HG02973 (cell line): ENCODE measurements at regions not wholly inside any gene's neighbourhood (a gene's known extent, or its start where the extent isn't known, plus 50 kb on each side); places are given as distances from the start of the nearest gene placed in this dataset.

Experiments used
- ATAC-seq: cut with Tn5 transposase; IDR thresholded peaks from one replicate; pipeline ENCODE4 v1.9.1; 2021; ENCODE audit warnings: moderate library complexity; ENCODE audit not compliant: unreplicated experiment

DNA sequence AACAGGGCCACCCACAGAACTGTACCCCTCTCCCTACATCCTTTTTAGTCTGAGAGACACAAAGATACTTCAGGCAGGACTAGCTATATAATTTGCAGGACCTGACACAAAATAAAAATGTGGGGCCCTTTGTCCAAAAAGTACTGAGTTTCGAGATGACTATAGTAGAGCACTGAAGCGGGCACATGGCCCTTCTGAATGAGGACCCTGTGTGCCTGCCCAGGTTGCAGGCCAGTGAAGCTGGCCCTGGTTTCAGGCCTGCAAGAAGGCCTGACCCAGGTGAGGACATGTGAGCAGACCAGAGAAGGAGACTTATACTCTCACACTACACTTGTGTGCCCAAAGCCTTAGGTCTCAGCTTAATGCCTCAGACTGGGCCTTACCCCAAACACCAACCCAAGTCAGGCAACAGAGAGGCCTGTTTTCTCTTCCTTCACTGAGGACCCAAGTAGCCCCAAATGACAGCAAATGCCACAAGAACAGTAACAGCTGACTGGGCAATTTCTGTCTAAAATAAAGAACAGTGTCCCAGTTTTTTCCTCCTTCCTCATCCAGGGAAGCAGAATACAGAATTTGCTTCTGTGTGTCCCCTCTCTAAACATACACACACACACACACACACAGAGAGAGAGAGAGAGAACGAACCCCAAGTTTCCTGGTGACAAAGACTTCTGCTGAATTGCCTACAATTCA lies 100.9 kb upstream of the ARHGEF3 start:
- ATAC-seq, result no peak

DNA sequence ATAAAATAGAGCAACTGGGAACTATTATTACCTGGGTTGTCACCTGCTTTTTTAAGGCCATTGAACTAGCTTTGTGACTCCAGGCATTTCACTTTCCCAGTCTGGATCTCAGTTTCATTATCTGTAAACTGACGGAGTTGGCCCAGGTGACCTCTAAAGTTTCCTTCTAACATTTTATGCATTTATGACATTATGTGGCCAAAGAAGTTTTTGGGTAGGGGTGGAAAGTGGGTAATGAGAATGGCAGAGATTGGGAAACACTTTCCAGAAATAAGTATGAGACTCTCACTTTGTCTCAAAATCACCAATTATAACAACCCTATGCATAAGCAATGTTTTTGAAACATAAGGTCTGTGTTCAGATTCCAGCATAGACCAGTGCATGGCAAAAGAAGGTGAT lies 99.1 kb upstream of the ARHGEF3 start:
- no peak for ATAC-seq

DNA sequence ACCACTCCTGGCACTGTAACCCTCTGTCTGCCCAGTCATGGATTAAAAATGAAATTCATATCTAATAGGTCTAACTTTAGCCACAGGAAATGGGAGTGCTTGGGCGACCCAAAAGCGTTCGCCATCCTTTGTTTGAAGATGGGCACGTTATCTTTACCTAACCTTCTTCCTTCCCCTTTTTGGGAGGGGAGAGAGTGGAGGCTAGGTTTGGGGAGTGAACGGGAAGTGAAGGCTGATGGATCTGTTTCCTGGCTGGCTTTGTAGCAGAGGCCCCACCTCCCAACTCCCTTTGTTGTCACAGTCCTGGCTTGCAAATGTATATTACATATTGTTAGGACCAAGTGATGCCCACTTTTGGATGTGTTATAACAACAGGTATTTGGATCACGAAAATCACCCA lies 98.1 kb upstream of the ARHGEF3 start:
- no peak for ATAC-seq

DNA sequence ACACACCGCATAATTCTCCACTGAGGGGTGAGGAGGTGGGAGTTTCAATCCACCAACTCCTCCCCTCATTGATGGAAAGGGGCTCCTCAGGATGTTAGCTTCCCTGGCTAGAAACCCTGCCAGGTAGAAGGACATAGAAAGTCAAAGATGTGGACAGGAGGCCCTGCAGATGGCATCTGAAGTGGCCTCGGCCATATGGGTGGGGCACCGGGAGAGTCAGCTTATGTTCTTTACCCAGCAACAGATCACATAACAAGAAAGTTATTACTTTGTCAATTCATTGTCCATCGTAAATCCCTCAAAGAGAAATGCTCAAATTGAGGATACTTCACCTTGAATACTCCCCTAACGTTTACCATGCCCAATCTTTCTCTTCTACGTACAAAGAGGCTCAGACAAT lies 97.3 kb upstream of the ARHGEF3 start:
- no peak for ATAC-seq

DNA sequence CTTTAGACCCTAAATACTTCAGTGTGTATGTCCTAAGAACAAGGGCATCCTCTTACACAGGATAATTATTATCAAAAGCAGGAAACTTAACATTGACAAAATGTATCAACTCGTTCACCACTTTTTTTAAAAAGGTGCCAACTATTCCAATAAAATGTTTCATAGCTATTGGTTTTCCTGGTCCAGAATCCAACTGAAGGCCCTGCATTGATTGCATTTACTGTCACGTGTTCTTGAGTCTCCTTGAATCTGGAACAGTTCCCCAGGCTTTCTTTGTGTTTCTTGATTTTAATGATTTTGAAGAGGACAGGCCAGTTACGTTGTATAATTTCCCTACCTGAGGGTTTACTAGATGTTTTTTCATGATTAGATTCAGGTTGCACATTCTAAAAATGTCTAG lies 94.6 kb upstream of the ARHGEF3 start:
- no peak for ATAC-seq

DNA sequence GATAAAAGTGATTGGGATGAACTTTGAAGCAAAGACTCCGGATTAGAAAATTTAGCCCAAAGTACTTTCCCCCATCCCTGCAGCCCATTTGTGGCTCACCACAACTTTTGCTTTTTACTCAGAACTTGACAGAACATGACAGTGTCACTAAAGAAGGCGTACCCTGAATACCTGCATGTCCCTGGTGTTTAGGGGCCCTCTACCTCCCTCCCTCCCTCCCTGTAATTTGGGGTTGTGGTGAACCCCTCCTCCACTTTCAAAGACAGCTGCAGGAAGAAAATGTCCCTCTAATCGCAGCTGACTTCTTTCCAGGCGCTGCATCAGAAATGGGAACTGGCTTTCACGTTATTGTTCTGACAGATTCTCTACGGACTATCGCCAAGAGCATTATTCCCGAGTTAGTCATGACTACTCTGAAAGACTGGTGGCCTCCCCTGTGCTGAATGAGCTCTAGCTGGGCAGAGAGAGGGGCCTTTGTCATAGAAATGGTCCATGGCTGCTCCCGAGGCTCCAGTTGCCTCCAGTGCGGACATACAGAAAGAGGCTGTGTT lies 93.2 kb upstream of the ARHGEF3 start:
- ATAC-seq, result peak; percentile 70

DNA sequence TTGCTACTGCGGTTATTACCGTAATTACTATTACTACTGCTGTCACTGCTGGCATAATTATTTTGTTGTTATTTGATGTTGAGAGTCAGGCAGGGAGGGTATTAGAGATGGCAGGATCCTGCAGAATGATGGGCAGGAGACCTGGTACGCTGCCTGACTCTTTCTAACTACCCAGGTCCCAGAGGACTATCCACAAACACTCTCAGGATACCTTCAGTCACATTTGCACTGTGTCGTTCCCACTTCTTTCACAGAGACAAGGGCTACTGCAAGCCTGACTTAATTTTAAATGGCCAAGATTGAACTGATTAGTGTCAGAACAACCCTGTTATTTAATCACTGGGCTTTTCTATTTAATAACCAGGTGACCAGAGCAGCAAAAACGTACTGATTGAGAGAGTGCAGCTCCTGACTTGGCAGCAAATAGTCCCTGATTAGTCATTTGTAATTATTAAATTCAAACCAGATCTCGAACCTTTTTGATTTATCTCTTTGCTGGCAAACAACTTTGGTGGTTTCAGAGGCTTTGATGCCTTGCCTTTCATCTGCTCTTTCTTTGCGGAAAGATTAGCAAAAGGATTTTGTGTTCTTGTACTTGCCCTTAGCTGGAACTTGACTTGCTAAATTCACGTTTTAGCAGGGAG lies 88.8 kb upstream of the ARHGEF3 start:
- no peak for ATAC-seq

DNA sequence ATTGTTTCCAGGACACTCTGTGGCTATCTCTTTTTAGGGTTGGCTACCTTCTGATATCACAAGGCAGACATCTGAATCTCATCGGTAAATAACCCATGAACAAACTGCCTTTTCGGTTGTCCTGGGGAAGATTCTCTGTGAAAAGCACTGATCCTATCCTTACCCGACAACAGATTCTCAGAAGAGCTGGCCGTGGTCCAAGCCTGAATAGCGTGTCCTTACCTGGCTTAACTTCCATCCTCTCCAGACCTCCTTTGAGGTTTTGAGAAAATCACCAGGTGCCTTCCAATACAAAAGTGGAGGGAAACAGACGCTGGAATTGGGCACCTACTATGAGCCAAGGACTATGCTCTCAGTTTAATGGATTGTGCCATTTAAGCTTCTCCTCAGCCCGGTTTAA lies 87.4 kb upstream of the ARHGEF3 start:
- ATAC-seq, result no peak

DNA sequence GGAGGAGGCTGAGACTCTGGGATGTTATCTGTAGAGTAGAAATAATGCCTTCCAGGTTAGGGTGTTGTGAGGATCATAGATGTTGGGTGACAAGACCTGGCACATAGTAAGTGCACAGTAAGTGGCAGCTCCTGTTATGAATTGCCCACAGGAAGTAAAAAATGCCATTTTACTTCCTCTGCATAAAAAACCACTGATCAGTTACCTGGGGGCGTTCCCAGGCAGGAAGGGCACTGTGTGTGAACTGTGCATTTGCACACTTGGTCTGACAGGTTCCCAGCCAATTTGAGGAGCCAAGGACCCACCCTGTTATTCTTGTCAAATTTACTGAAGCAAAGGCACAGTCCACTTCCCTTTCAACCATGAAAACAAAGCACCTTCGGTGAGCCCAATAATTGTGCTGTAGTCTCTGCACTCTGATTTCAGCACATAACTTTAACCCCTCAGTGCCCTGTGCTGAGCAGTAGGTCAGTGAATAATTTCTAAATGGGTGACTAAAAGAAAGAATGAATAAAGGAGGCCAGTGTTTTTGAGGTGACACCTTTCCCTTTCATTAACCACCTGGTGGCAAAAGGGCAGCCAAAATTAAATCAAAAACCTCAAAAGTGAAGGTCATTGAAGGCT lies 85.8 kb upstream of the ARHGEF3 start:
- ATAC-seq, result no peak

DNA sequence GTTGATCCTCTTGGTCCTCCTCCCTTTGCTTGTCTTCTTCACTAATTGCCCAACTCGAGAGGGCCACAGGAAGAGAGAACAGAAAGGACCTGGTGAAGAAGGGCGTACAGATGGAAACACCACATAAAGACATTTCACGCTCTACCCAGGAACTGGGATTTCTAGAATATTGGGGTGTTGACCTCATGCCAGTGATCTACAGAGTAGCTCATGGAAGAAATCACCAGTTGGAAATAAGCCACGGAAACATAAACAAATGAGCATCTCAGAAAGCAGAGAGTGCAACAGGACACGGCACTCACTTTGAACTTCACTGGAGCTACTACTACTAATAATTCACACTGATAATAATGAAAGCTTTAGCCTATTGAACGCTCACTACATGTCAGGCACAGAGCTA lies 84.6 kb upstream of the ARHGEF3 start:
- no peak for ATAC-seq

DNA sequence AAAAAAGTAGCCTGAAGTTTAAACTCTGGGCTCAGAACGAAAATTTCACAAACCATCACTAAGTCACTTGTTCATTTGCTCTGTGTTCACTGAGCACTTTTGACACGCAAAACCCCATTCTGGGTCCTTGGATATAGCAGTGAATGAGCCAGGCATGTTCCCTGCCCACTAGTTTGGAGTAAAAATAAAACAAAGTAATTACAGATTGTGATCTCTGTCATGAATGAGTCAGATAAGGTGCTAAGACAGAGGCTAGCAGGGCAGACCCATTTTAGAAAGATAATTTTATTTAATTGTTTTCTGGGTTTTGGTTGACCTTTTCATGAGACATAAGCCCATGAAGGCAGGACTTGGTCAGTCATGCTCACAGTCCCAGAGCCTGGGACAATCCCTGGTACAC lies 84.1 kb upstream of the ARHGEF3 start:
- no peak for ATAC-seq

DNA sequence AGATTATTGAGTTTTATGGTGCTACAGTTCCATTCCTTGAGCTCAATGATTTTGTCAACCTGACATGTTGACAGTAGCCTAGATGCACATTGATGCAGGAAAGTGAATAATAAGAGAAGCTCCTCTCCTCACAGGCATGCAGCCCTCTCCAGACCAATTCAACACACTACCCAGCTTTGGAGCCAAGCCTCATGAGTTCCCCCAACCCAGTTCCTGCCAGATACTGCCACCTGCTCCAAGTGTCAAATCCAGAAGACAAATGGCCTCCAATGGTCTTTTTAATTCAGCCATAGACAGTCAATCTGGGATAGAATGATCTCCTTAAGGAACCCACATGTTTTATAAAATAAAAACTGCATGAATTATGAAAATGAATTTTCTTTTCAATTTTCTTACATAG lies 83.7 kb upstream of the ARHGEF3 start:
- no peak for ATAC-seq

DNA sequence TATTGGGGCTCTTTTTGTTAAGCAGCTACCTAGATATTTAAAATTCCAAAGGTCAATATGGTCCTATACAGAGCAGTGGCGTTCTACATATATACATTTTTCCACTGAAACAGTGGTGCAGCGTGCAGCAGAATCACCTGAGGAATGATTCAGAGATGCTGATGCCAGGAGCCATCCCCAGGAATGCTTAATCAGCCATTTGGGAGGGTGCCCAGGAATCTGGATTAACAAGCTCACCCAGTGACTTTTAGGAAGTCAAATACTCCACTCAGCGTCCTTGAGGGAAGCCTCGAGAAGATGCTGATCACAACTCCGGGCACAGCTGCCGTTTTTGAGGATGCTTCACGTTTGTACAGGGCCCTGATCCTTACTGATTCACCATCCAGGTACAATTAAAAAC lies 82.6 kb upstream of the ARHGEF3 start:
- no peak for ATAC-seq

DNA sequence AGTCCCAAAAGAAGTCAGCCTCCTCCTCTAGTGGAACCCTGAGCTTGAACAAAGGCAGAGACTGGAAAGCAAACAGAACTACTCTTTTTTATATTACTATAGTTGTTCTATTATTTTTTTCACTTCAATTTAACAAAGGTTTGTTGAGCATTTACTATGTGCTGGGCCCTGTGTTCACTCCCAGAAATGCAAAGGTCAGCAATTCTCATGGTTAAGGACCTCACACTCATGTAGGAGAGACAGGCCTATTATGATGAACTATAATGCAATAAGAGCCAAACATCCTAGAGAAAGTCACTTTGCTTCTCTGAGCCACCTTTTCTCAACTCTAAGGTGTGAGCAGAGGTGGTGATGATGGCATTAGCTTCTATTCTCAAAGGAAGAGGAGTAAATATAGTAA lies 82.1 kb upstream of the ARHGEF3 start:
- ATAC-seq, result no peak

DNA sequence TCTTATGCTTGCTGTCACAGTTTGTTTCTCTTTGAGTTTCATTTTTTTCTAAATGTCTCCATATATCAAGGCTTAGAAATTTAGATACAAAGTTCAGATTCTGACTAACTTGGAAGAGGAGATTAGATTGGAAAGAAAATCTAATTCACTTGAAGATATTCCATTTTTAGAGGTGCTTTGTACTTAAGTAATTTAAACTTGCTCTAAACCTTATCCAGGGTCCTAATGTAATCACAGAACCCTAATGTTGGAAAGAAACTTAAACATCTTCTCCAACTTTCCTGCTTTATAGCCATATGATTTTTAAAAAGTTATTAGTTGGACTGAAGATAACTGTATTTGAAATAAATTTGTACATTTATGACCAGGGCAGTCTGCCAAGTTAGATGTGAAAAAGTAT lies 81.1 kb upstream of the ARHGEF3 start:
- no peak for ATAC-seq

DNA sequence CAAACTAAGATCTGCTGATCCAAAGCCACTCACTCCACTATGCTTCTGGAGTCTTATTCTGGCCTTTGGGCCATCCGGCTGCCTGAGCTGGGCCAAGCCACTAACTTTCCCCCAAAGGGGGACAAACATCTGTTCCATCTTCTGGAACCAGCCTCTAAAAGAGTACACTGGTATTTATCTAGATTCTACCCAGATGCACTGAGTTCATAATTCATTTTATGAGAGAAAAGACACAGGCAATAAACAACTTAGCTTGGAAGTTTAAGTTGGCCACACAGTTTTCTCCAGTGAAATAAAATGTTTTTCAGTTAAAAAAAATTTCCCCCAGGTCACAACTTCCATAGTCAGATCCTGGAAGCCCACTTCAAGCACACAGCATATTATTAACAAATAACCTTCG lies 80.1 kb upstream of the ARHGEF3 start:
- ATAC-seq, result no peak

DNA sequence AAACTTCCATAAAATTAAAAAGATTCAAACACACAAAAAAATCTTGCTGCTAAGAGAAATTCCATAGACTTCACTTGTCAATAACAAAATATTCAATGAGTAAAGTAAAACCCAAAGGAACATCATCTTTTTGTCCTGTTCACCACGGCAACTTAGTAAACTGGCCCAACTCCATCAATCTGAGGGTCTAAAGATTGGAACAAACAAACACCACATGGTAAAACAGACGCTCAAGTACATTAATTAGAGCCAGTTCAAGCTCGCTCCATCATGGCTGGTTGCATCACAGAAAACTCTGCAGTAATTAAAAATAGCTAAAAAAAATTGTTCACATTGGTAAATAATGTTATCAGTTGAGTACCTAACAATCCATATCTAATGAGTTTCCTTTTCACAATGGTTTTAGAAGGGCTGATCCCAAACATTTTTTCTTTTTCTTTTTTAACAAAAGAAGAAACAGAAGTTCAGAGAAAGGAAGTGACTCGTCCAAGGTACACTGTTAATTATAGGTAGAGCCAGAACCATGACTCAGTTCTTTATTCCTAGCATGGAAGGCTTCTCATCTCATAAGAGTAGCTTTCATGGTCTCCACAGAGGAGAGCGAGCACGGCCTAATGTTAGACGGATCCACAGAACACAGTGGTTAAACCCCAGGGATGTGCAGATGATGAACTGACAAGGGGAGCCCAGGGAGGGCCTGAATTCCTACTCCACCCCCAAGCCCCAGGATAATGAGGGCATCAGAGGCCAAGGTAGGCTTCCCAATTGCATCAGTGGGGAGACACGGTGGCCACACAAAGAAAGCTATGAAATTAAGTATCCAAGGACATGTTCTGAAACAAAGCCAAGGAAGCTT lies 79.2 kb upstream of the ARHGEF3 start:
- ATAC-seq, result no peak

DNA sequence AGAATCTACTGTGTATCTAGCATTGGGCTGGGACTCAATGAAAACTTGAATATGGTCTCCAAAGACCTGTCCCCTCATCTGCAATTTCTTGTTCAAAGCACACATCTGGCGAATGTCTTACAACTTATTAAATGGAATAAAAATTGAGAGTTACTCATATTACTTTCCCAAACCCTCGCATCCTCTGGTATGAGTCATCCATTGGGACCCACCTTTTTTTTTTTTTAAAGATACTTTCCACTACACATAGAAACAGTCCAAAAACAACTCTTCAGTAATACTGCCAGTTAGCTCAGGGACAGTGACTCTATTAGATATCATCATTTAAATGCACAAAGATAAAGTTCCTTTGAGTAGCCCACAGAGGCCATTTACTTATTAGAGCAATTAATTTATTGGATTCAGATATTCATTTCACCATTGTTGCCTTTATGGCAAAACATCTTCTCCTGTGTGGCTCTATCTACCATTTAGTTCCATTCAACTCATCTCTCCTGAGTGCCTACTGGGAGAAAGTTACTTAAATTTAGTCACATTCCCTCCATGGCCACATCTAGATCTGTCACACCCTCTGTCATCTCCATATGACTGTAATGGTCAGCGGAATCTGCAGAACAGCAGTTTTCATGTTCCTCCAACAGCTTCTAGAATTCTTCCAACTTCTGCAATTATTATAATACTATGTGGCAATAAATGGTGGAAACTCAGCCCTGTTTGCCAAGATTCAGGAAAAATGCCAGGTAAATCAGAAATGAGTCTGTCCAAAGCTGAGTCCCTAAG lies 77.9 kb upstream of the ARHGEF3 start:
- ATAC-seq, result no peak

DNA sequence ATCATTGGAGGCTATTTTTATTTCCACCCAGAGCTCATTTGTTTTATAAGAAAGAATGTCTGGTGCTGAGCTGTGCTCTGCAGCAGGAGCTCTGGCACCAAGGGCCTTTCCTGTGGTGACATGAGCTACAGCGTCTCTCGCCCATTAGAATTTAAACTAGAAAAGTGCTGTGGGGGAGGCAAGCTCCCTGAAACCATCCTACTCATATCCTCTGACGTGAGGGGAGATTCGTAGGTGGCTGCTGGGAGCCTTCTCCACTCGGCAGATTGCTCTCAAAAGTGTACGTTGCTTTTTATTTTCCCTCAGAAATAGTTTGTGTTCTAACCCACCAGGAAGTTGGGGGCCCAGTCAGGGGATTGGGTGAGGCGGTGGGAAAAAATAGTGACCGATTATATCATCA lies 76.3 kb upstream of the ARHGEF3 start:
- no peak for ATAC-seq

DNA sequence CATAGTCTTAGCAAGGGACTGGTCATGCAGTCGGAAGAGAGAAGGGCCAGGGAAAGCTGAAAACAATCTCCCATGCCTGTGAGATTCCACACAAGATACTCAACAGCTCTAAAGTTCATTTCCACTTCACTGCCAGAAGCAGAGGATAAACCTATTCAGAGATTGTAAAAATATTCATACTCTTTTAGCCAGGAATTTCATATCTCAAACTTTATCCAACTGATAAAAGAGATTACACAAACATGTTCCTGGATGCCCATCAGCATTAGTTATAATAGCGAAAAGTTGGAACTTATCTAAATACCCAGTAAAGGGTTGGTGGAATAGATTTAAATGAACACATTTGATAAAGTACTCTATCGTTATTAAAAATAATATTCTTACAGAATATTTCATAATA lies 75.2 kb upstream of the ARHGEF3 start:
- ATAC-seq, result no peak

DNA sequence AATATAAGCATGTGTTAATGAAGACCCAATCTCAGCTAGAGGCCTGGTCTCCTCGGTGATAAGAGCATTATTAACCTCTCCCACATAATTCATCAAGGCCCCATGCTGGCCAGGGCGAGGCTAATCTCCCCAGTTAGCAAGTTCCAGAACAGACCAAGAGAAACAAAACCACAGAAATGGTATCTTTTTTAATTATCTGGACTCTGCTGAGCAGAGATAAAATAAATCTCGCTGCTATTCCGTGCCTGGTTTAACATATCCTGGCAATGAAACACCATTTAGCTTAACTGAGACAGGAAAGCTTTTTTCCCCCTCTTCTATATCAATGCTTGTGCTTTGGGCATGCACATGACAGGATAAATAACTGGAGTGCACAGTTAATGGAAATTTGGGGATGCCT lies 72.5 kb upstream of the ARHGEF3 start:
- ATAC-seq, result no peak
